HG02885 (cell line): ENCODE measurements at regions not wholly inside any gene's neighbourhood (a gene's known extent, or its start where the extent isn't known, plus 50 kb on each side); places are given as distances from the start of the nearest gene placed in this dataset.

Experiments
- ATAC-seq: cut with Tn5 transposase; IDR thresholded peaks from one replicate; pipeline ENCODE4 v1.9.1; 2021; ENCODE audit warnings: mild to moderate bottlenecking; ENCODE audit not compliant: unreplicated experiment, poor library complexity

DNA sequence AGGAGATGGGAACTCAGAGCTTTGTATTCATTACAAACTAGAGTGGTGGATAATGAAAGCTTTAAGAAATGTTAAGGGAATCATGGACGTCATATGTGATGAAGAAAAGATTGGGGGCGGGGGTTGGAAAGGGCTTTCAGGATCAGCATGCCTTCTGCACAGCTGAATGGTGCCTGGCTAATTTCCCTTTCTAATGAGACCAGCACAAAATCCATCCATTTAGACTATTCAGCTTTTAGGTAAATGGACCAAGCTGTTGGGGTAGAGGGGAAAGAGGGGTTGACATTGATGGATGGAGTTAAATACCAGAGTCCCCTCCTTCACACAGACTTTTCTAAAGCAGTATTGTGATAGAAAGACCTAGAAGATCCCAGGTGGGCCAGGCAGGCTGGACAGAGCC, 737.9 kb upstream of the WWC1 start:
- no peak for ATAC-seq

DNA sequence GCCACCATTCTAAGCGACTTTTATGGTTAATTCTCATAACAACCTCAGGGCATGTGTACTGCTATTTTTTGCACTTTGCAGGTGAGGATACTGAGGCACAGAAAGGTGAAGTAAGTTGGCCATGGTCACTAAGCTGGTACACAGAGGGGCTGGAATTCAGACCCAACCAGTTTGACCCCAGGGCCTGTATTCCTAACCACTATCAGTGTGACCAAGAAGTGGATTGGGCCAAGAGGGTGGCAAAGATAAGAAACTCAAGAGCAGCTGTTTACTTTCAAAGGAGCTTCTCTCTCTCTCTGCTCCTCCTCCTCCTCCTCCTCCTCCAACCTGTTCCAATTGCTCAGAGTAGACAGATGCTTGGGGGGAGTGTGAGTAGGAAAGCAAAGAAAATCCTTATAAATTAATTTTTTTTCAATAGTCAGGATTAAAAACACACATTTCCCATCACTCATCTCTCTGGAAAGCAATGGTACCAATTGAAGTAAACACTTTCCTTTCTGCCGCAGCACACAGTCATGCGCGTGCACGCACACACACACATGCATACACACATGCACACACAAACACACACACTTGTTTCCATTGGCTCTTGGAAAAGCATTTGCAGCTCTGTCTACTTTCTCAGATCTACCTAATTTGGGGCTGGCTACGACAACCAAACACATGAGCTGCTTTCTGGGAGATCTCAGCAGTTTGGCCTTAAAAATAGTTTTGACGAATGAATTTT, 736.7 kb upstream of the WWC1 start:
- no peak for ATAC-seq

DNA sequence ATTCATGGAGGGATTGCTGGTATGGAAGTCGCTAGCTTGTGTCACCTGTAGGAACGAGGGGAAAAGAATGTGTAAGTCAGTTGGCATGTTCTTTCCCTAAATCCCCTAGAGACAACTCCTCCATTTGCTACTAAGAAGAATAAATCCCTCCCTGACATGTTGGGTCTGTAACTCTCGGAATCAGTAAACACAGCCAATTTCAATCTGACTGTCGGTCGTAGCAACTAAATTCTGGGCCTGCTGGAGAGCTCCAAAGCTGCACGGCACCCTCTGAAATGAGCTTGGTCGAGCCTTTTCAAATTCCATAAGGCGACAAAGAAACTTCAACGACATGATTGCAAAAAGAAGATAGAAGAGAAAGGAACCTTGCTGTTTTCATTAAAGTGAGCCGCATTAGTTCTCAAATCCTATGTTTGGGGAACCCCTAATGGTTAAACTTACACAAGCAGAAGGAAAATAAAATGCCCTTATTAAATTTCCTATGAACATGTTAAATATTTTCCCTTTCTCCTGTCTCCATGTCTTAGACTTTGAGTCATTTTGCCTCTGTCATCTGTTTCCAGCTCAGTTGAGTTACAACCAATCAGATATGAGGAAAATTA, 735.8 kb upstream of the WWC1 start:
- ATAC-seq = no peak

DNA sequence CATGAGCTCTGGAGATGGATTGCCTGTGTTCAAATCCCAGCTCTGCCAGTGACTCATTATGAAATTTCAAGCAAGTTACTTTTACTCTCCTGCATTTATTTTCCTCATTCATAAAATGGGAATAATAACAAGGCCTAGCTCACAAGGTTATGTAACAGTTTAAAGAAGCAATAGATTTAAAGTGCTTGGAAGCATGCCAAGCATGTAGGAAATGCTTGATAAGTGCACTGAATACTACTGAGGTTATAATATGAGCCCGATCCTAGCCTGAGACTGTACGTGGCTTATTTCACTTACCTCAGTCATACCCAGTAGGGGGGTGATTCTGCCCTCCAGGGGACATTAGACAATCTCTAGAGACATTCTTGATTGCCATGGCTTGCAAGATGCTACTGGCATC, 734.1 kb upstream of the WWC1 start:
- ATAC-seq = no peak

DNA sequence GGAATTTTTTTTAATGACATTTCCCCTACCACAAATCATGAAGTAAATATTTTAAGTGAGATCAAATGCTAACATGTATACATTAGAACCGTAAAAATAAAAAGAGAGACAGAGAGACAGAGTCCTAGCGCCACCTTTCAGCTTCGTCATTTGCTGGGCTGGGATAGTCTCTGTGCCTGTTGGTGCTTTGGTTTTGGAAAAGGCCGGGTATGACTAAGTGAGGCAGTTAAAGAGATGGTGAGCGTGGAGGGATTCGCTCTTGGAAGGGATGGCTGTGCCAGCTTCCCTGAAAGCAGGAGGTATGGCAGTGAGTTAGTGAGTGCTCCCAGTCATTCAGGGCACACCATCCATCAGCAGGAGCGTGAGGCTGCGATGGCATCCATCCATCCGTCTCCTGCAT, 729.6 kb upstream of the WWC1 start:
- no peak for ATAC-seq

DNA sequence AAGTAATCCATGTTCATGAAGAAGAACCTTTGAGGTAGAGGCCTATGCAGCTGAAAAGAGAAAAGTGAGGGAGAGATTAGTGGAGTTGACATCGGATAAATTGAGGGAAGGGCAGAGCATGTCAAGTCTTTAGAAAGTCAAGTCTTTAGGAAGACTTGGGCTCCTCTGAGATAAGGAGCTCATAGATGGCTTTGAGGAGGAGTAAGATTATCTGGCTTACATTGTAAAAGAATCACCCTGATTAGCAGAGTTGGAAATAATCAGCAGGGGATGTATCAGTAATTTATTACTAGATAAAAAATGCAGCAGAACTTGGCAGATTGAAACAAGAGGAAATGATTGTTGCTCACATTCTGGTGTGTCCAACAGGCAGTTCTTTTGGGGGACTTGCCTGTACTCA, 727.2 kb upstream of the WWC1 start:
- ATAC-seq = no peak

DNA sequence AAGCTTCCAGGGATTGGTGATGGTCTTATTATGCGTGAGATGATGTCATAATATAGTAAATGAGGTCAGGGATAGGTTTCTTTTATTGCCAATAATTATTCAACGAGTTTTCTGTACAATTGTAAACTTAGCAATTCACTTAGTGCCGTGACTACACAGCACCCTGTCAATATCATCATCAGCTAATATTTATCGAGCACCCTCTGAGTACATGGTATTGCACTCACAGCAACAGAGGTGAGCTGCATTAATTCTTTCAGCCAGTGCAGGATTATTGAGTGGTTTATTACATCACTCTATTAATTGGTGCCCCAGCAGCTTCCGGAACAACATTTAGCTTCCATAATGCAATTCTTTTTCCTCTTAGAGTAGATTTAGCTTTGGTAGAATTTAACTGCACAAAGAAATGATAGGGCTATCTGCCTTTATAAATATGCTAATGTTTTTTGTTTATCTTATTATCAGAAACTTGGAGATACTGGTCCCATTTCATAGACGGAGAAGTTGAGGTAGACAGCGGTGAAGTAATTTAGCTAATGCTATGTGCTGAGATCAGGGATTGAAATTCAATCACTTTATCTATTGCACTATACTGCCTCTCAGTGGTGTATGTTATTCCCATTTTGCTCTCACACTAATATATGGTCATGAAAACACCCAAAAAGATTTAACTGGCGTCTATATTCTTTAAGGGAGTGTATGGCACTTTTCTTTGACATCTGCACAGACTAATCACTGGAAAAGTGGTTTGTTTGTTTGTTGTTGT, 726.1 kb upstream of the WWC1 start:
- no peak for ATAC-seq

DNA sequence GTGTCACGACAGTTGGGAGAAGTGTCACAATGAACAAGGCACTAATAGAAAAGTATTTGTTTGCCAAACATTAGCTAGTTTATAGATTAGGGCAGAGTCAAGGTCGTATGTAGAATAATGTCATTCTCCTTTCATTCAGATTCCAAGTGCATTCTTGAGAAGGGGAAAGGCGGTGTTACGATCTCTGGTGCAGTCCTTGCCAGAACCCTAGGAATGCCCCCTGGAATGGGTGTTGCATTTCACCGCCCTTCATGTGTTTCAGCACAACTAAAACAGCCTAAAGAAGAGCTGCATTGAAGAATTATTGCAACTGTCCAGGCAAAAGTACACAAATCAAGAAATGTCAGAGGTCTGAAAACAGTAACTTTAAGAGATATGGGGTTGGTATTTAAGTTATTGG, 721.0 kb upstream of the WWC1 start:
- no peak for ATAC-seq

DNA sequence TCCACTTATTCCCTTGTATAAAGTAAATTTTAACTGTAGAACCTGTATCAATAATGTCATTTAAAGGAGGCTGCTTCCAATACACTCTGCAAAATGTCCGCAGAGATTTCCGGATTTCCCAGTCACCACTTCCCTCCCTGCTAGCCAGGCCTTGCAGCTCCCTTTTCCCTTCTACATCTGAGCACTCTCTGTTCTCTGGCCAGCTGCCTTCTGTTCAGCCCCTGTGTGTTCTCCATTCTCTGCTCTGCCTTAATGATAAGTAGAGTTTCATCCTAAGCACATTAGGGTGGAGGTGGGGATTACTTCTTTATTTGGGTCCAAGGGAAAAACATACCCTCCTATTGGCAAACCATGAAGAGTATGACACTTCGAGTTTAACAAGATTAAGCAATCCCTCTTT, 719.6 kb upstream of the WWC1 start:
- ATAC-seq = no peak

DNA sequence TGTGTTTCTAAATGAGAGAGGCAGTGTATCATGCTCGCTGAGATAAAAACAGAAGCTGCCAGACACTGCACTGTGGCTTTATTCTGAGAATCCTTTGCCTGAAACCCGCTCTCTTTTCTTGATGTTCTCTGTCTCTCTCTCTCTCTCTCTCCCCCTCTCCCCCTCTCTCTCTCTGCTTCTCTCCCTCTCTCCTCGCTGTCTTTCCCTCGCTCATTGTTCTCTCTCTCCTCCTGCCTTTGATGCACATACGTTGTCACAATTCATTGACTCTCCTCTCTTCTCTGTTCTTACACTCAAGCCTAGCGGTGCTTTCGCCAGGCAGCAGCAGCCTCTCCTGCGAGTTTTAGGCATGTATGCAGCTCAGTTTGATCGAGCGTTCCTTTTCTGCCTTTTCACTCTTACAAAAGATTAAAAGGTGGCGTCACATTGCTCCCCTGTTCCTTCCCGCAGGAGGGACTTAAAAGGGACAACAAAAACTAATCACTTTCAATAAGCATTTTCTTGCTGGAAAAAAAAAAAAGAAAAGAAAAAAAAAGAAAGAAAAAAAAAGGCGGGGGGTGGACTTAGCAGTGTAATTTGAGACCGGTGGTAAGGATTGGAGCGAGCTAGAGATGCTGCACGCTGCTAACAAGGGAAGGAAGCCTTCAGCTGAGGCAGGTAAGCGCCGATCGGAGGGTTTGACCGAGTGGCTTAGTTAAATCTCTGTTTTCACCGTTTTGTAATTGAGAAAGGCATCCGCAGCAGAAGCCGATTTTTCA, 717.9 kb upstream of the WWC1 start:
- no peak for ATAC-seq

DNA sequence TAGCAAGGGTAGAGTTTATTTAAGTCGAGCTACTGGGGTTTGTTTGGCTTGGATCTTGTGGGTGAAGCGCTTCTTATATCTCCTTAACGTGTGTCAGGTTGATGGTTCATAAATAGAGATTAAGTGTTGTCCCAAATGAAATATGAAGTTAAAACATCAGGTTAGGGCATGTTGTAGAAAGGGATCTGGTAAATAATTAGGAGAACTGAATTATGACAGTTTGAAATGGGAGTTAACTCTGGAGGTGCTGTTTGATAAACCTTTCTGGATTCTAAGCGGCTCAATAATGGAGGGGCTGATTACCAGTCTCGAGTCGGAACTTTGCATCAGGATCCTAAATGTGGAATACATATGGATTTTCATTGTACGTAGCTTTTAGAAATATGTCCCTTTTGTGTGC, 717.0 kb upstream of the WWC1 start:
- no peak for ATAC-seq

DNA sequence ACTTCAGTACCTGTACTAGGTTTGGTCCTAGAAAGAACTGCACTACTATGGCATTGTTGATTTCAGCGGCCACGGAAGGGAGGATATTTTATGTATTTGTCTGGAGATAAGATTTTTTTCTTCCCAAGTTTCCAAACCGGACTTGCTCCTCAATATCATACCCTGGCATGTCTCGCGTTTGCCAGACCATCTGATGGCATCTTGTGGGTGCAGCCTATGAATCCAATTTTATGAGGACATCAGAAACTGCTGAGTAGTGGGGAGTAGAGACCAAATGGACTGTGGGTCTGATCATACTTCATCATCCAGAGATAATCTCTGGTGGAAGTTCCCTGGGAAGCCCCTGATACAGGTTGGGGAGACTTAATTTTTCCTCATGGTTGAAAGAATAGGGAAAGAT, 716.1 kb upstream of the WWC1 start:
- no peak for ATAC-seq

GRCh38 chr5:167576126-167576525, 715.3 kb upstream of the WWC1 start:
- ATAC-seq = no peak

- no peak for ATAC-seq
Measured at GRCh38 chr5:167576897-167577296, 714.5 kb upstream of the WWC1 start.

- ATAC-seq = no peak
Measured at GRCh38 chr5:167577616-167578015, 713.8 kb upstream of the WWC1 start.

GRCh38 chr5:167578977-167579692, 712.3 kb upstream of the WWC1 start:
- ATAC-seq = no peak

- no peak for ATAC-seq
Measured at GRCh38 chr5:167579693-167580055, 711.8 kb upstream of the WWC1 start.

DNA sequence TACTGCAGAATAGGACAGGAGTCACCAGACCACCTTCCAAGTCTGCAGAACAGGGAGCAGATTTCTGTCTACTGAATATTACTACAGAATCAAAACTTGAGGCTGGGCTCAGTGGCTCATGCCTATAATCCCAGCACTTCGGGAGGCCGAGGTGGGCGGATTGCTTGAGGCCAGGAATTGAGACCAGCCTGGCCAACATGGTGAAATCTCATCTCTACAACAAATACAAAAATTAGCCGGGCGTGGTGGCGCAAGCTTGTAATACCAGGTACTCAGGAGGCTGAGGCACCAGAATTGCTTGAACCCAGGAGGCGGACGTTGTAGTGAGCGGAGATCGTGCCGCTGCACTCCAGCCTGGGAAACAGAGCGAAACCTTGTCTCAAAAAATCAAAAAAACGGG, 710.8 kb upstream of the WWC1 start:
- ATAC-seq = no peak

GRCh38 chr5:167582283-167582682, 709.2 kb upstream of the WWC1 start:
- ATAC-seq = no peak

- ATAC-seq = no peak
Measured at GRCh38 chr5:167582886-167583285, 708.6 kb upstream of the WWC1 start.
